ENCODE measurements at regions not wholly inside any gene's neighbourhood (a gene's known extent, or its start where the extent isn't known, plus 50 kb on each side); places are given as distances from the start of the nearest gene placed in this dataset.

GRCh38 chr18:60445341-60445740, 72.8 kb upstream of the MC4R start:
- ATAC-seq (no peak), DNase-seq (no peak)
- Mint-ChIP-seq H3K4me3 (no peak overlapping the region), H3K27me3 (no peaks in the 10 kb centered on the region), H3K9me3 (peaks cover 7 to 27% of the 10 kb centered on the region in 2 donors), H3K27ac (no peak overlapping the region), H3K4me1 (no peaks in the 10 kb centered on the region)

DNA sequence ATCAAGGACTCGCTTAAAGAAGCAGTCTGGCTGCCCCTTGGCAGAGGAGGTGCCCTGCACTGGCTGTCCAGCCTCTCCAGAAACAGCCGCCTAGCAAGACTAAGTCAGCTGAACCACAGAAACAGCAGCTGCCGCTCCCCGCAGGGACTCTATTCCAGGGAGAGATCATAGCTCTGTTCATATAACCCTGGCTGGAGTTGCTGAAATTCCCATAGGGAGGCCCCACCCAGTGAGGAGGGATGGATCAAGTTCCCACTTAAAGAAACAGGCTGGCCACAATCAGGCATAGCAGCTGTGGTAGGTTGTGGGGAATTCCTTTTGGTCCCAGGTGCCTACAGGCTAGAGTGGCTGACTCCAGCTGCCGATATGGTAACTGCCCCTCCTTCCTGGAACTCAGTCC, 74.2 kb upstream of the MC4R start:
- H3K27ac Mint-ChIP-seq, result no peak overlapping the region
- no peak for DNase-seq
- peaks cover 7 to 27% of the 10 kb centered on the region in 2 donors for H3K9me3 Mint-ChIP-seq
- no peak overlapping the region for H3K4me3 Mint-ChIP-seq
- no peaks in the 10 kb centered on the region for H3K4me1 Mint-ChIP-seq
- no peak for ATAC-seq
- H3K27me3 Mint-ChIP-seq, result no peaks in the 10 kb centered on the region

- H3K4me3 Mint-ChIP-seq, result no peak overlapping the region
- ATAC-seq, result no peak
- H3K27ac Mint-ChIP-seq, result no peak overlapping the region
- no peak for DNase-seq
- H3K27me3 Mint-ChIP-seq, result no peaks in the 10 kb centered on the region
- peaks cover 7 to 25% of the 10 kb centered on the region in 2 donors for H3K9me3 Mint-ChIP-seq
- H3K4me1 Mint-ChIP-seq, result no peaks in the 10 kb centered on the region
Measured at GRCh38 chr18:60448487-60449267, 76.1 kb upstream of the MC4R start.

DNA sequence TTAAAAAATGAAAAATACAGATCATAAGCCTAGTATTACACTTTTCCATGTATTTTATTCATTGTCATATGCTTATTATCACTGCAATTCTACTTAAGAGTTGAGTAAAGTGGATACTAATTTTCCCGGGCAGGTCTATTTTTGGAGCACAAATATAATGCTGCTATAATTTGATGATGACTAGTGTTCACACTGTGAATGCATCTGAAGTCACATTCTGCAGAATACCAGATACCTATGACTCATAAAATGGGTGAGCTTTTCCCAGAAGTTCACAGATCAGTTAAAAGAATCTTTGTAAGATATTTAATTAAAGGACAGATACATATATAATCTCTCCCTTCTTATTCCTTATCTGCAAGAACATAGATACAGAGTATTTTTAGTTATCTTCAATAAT, 79.8 kb upstream of the MC4R start:
- no peak for ATAC-seq

DNA sequence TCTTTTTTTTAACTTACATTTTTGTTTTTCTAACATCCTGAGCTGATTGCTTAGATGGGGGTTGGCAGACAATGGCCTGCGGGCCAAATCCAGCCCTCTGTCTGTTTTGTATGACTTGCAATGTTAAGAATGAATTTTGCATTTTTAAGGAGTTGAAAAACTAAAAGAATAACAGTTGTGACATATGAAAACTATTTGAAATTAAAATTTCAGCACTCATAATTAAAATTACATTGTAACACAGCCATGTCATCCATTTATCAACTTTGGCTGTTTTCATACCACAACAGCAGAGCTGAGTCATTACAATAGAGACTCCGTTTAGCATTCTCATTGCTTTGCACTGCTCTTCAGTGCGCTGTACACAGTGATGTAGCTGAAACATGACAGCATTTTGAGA, 94.1 kb upstream of the MC4R start:
- no peak overlapping the region for H3K4me3 Mint-ChIP-seq

More for the DNA sequence above, 79.8 kb upstream of the MC4R start:
- DNase-seq, result no peak
- Mint-ChIP-seq H3K9me3 (peaks cover 20 to 23% of the 10 kb centered on the region in 2 donors), H3K4me3 (no peak overlapping the region), H3K27ac (no peak overlapping the region), H3K4me1 (no peaks in the 10 kb centered on the region), H3K27me3 (no peaks in the 10 kb centered on the region)

DNA sequence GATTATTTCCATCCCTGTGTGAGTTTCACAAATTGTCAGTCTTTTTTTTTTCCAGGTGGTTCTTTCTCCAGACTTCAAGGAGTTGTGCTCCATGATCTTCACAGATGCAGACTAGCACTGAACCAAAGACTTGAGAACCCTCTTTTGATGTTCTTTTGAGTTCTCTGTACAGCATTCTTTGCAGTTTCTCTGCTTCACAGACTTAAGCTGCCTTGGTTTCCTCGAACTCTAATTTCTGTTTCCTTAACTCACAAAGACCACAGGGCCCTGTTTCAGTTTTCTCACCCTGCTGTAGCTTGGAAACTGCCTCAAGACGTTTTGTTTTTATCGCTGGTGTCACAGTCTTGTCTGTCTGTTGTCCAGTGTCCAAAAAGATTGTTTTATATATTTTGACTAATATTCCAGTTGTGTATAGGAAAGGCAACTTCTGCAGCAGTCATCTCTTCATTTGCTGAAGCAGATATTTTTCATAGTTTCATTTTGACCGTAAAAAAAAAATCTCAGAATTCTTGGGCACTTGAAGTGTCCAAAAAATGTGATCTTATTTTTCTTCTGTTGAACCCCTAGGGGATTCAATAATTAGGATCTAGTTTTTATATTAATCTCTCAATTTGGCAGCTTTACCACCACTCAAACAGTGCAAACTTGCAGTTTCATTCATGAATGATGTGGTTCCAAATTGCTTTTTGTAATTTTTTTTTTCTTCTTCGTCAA, 97.0 kb upstream of the MC4R start:
- no peaks in the 10 kb centered on the region for H3K27me3 Mint-ChIP-seq
- ATAC-seq, result no peak
- no peaks in the 10 kb centered on the region for H3K9me3 Mint-ChIP-seq
- no peak for DNase-seq
- no peaks in the 10 kb centered on the region for H3K4me1 Mint-ChIP-seq
- no peak overlapping the region for H3K27ac Mint-ChIP-seq
- H3K4me3 Mint-ChIP-seq, result no peak overlapping the region

More for the DNA sequence above, 94.1 kb upstream of the MC4R start:
- Mint-ChIP-seq H3K4me1 (no peaks in the 10 kb centered on the region), H3K9me3 (no peaks in the 10 kb centered on the region), H3K27me3 (no peaks in the 10 kb centered on the region), H3K27ac (no peak overlapping the region)
- DNase-seq (no peak), ATAC-seq (no peak)

- Mint-ChIP-seq H3K4me3 (no peak overlapping the region), H3K9me3 (no peaks in the 10 kb centered on the region), H3K27ac (no peak overlapping the region), H3K4me1 (no peaks in the 10 kb centered on the region), H3K27me3 (no peaks in the 10 kb centered on the region)
- ATAC-seq (no peak), DNase-seq (no peak)
Measured at GRCh38 chr18:60471652-60472051, 99.1 kb upstream of the MC4R start.

- DNase-seq (no peak), ATAC-seq (no peak)
- H3K4me3 Mint-ChIP-seq, result no peak overlapping the region
- H3K27me3 Mint-ChIP-seq, result no peaks in the 10 kb centered on the region
- no peaks in the 10 kb centered on the region for H3K4me1 Mint-ChIP-seq
- H3K9me3 Mint-ChIP-seq, result peaks cover 0 to 7% of the 10 kb centered on the region in 2 donors
- no peak overlapping the region for H3K27ac Mint-ChIP-seq
Measured at GRCh38 chr18:60485201-60485600, 112.6 kb upstream of the MC4R start.

DNA sequence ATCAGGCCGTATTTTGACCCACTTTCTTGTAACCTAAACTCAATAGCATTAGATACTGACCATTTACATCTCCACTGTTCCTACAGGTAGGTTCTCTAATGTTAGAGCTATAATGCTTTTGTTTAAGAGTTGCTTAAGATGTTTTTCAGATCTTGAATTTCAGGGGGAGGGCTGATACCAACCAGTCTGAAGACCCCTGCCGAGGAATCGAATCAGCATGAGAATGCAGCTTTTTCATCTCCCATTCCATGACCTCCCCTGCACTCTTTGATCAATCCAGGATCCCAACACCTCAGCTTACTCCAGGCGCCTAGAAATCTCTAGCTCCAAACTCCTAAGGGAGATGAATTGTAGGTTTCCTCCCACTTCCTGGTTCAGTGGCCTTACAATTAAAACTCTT, 120.5 kb upstream of the MC4R start:
- Mint-ChIP-seq H3K4me3 (no peak overlapping the region), H3K27me3 (no peaks in the 10 kb centered on the region), H3K4me1 (no peaks in the 10 kb centered on the region), H3K9me3 (peaks cover 3 to 8% of the 10 kb centered on the region in 2 donors), H3K27ac (no peak overlapping the region)
- ATAC-seq (no peak), DNase-seq (no peak)

DNA sequence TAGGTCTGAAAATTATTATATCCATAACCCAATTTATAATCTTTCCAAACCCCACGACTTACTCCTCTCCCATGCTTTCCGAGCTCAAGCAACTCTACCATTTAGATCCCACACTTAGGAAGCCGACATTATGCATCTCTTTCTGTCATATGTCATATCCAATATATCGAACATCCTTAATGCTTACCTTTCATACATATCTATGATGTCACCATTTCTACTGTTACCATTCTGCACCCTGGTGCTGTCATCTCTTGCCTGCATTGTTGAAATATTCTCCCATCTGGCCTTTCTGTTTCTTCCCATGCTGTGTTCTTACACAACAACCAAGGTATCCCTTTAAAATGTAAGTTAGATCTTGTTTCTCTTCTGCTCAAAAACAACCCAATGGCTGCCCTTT, 127.1 kb upstream of the MC4R start:
- no peak overlapping the region for H3K4me3 Mint-ChIP-seq
- peaks cover 0 to 9% of the 10 kb centered on the region in 2 donors for H3K9me3 Mint-ChIP-seq
- H3K27ac Mint-ChIP-seq, result no peak overlapping the region
- no peaks in the 10 kb centered on the region for H3K27me3 Mint-ChIP-seq
- ATAC-seq, result no peak
- H3K4me1 Mint-ChIP-seq, result no peaks in the 10 kb centered on the region
- DNase-seq, result no peak

GRCh38 chr18:60500960-60501359, 128.4 kb upstream of the MC4R start:
- no peaks in the 10 kb centered on the region for H3K4me1 Mint-ChIP-seq
- no peak overlapping the region for H3K27ac Mint-ChIP-seq
- no peak for ATAC-seq
- DNase-seq, result no peak
- peaks cover 0 to 9% of the 10 kb centered on the region in 2 donors for H3K9me3 Mint-ChIP-seq
- no peak overlapping the region for H3K4me3 Mint-ChIP-seq
- H3K27me3 Mint-ChIP-seq, result no peaks in the 10 kb centered on the region

- Mint-ChIP-seq H3K27ac (no peak overlapping the region), H3K27me3 (no peaks in the 10 kb centered on the region), H3K4me3 (no peak overlapping the region), H3K4me1 (no peaks in the 10 kb centered on the region), H3K9me3 (peaks cover 0 to 9% of the 10 kb centered on the region in 2 donors)
- DNase-seq (no peak), ATAC-seq (no peak)
Measured at GRCh38 chr18:60502591-60502990, 130.0 kb upstream of the MC4R start.

DNA sequence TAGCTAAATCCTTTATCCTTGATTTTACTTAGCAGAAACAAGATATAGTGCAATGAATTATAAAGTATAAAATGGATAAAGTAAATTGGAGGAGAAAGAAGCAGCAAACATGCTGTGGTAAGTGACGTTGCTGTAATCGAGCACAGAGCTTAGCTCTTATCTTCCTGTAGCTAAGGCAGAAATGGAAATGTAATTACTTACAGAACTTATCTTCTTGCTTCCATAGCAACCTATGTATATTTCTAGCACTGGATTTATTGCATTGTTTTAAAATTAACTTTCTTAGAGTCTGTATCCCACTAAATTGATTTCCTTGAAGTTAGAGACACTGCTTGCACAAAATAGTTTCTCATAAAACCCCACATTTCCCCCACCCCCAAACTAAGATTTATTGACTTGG, 130.6 kb upstream of the MC4R start:
- Mint-ChIP-seq H3K27me3 (no peaks in the 10 kb centered on the region), H3K4me3 (no peak overlapping the region), H3K4me1 (no peaks in the 10 kb centered on the region), H3K27ac (no peak overlapping the region), H3K9me3 (peaks cover 0 to 9% of the 10 kb centered on the region in 2 donors)
- no peak for DNase-seq
- no peak for ATAC-seq

DNA sequence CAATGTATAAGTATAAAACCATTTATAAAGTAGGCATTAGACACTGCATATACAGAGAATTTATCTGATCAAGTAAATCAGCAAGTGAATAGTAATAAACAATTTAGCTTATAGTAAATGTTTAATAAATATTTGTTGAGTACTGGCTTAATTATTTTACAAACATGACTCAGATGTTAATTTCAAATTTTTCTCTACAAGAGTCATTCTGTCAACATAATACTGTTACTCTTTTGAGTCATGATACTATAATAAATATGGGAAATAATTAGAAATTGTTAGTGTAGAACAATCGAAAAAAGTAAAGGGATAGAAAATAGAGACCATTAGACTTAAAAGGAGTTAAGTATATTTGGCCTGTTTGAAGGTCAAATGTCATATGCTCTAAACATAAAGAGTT, 133.6 kb upstream of the MC4R start:
- ATAC-seq, result no peak

GRCh38 chr18:60506682-60507081, 134.1 kb upstream of the MC4R start:
- Mint-ChIP-seq H3K9me3 (no peaks in the 10 kb centered on the region), H3K27me3 (no peaks in the 10 kb centered on the region), H3K4me3 (no peak overlapping the region), H3K27ac (no peak overlapping the region), H3K4me1 (no peaks in the 10 kb centered on the region)
- DNase-seq, result no peak
- ATAC-seq, result no peak

More for the DNA sequence above, 133.6 kb upstream of the MC4R start:
- no peaks in the 10 kb centered on the region for H3K9me3 Mint-ChIP-seq
- H3K27me3 Mint-ChIP-seq, result no peaks in the 10 kb centered on the region
- H3K27ac Mint-ChIP-seq, result no peak overlapping the region
- no peak overlapping the region for H3K4me3 Mint-ChIP-seq
- no peak for DNase-seq
- H3K4me1 Mint-ChIP-seq, result no peaks in the 10 kb centered on the region

GRCh38 chr18:60508108-60508507, 135.5 kb upstream of the MC4R start:
- no peak overlapping the region for H3K27ac Mint-ChIP-seq
- no peaks in the 10 kb centered on the region for H3K4me1 Mint-ChIP-seq
- no peak for DNase-seq
- no peak overlapping the region for H3K4me3 Mint-ChIP-seq
- no peak for ATAC-seq
- no peaks in the 10 kb centered on the region for H3K9me3 Mint-ChIP-seq
- no peaks in the 10 kb centered on the region for H3K27me3 Mint-ChIP-seq

Measured in stimulated activated naive CD8-positive, alpha-beta T cell treated with anti-CD3 and anti-CD28 coated beads, Interleukin-15, amount 100 ng/mL, for 72 hours (primary cell).